ENCODE measurements at regions not wholly inside any gene's neighbourhood (a gene's known extent, or its start where the extent isn't known, plus 50 kb on each side); places are given as distances from the start of the nearest gene placed in this dataset.

DNA sequence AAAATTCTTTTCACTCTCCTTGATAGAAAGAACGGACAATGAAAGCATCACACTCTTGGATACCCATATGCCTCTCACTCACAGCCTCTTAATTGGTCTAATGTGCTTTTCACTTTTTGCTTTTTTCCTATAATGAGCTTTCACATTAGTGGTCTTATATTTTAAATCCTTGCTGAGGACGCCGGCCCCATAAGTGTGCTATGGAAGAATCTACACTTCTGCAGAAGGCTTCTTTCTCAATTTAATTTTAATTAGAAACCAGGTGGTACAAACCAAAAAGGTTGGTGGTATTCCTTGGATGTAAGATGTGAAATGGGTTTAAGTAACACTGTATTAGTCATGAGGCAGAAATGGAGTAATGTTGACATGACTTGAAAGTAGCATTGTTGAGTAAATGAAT lies 190.6 kb upstream of the NFIA start:
- Histone ChIP-seq H2BK15ac (ENCODE audit: low read length) (no peak overlapping the region), H2AFZ (ENCODE audit: low read length) (no peak overlapping the region), H3K18ac (ENCODE audit: extremely low read depth, low read length) (no peak overlapping the region), H2BK120ac (replicated peaks; ENCODE audit: low read depth, low read length) (no peak overlapping the region), H3K9me3 (ENCODE audit: insufficient read depth in 2 of 2, low read depth in 1 of 2, low read length in 1 of 2) (no peaks in the 10 kb centered on the region), H4K20me1 (replicated peaks in 1 of 2; ENCODE audit: control insufficient read depth in 1 of 2, insufficient read depth in 2 of 2, low read length in 2 of 2) (no peaks in the 10 kb centered on the region), H3K23ac (ENCODE audit: insufficient read length) (no peak overlapping the region), H3K4me2 (ENCODE audit: insufficient read depth in 1 of 2, low read depth in 2 of 2, low read length in 2 of 2) (no peak overlapping the region), H3K36me3 (ENCODE audit: control insufficient read depth in 2 of 4, insufficient read depth in 4 of 4, low read length in 3 of 4) (no peaks in the 10 kb centered on the region), H3K14ac (ENCODE audit: insufficient read length) (no peak overlapping the region), H2BK5ac (ENCODE audit: low read depth, low read length) (no peak overlapping the region), H3K23me2 (ENCODE audit: low read depth, low read length) (no peaks in the 10 kb centered on the region), H3K9ac (replicated peaks in 1 of 4; ENCODE audit: extremely low read depth in 1 of 4, low read depth in 3 of 4, low read length in 3 of 4) (no peak overlapping the region), H3K79me1 (ENCODE audit: low read depth, low read length) (no peaks in the 10 kb centered on the region), H3K4me1 (replicated peaks in 1 of 4; ENCODE audit: control insufficient read depth in 3 of 4, insufficient read depth in 4 of 4, low read length in 3 of 4) (peaks cover 2 to 19% (median 12%) of the 10 kb centered on the region in 4 experiments), H3K27ac (ENCODE audit: low read depth, low read length) (no peak overlapping the region), H2BK12ac (ENCODE audit: low read depth, low read length) (no peak overlapping the region), H3K56ac (replicated peaks; ENCODE audit: insufficient read length, low read depth, low read length) (no peak overlapping the region), H2BK20ac (ENCODE audit: low read length) (no peak overlapping the region), H4K91ac (replicated peaks; ENCODE audit: insufficient read length, low read length) (no peak overlapping the region), H2AK5ac (ENCODE audit: low read depth, low read length) (no peak overlapping the region), H4K5ac (ENCODE audit: insufficient read length, low read depth, low read length) (no peak overlapping the region), H3K79me2 (ENCODE audit: control insufficient read depth in 1 of 2, insufficient read depth in 2 of 2, low read length in 2 of 2) (no peaks in the 10 kb centered on the region), H4K8ac (ENCODE audit: extremely low read depth, insufficient read depth, low read length) (no peak overlapping the region), H3K4me3 (ENCODE audit: extremely low read depth in 1 of 4, insufficient read depth in 2 of 4, low read depth in 3 of 4, low read length in 4 of 4) (no peak overlapping the region), H3K4ac (replicated peaks; ENCODE audit: insufficient read length, low read depth, low read length) (no peak overlapping the region), H3K27me3 (replicated peaks in 1 of 4; ENCODE audit: control insufficient read depth in 3 of 4, extremely low read depth in 1 of 4, insufficient read depth in 3 of 4, low read length in 3 of 4) (no peaks in the 10 kb centered on the region)
- POLR2A ChIA-PET (ENCODE audit: partially characterized antibody), result no interaction called here
- FAIRE-seq (no peak), DNase-seq (ENCODE audit: low read depth in 1 of 2, low spot score in 2 of 2) (no peak)
- 87% methylated on average over 3 of the region's 3 CpGs; no CpG with 5 or more reads in 1 of the 2 experiments for WGBS, 2 experiments (ENCODE audit: extremely low coverage in 1 of 2, insufficient coverage in 1 of 2, insufficient read length in 1 of 2, insufficient replicate concordance in 2 of 2, low coverage in 1 of 2, low lambda C conversion rate in 2 of 2, missing lambda C conversion rate in 1 of 2)
- CTCF ChIA-PET (ENCODE audit: partially characterized antibody), result interaction anchor here (1.0 to 1.3 kb wide), 2 partner anchors 15 to 151 kb away, joined by 3 read pairs; no protein-coding TSS in a partner anchor
- TF ChIP-seq BCL11A (IDR thresholded peaks at IDR 0.05; ENCODE audit: low read depth in 2 of 2, low read length in 2 of 2) (no peak), CHD2 (IDR thresholded peaks at IDR 0.05; ENCODE audit: low read length) (no peak), KDM4A (IDR thresholded peaks at IDR 0.05; ENCODE audit: low read depth, low read length, severe bottlenecking) (no peak), TCF12 (IDR thresholded peaks at IDR 0.05; ENCODE audit: low read depth, low read length) (no peak), SUZ12 (IDR thresholded peaks at IDR 0.05; ENCODE audit: low read length) (no peak), MAFK (IDR thresholded peaks at IDR 0.05; ENCODE audit: low read depth, low read length) (no peak), GTF2F1 (IDR thresholded peaks at IDR 0.05; ENCODE audit: borderline replicate concordance, low read depth, low read length) (no peak), HDAC2 (IDR thresholded peaks at IDR 0.05; ENCODE audit: borderline replicate concordance in 1 of 2, low read depth in 2 of 2, low read length in 2 of 2) (no peak), KDM1A (IDR thresholded peaks at IDR 0.05; ENCODE audit: borderline replicate concordance, low read length) (no peak), SP4 (IDR thresholded peaks at IDR 0.05; ENCODE audit: low read length) (no peak), SP1 (IDR thresholded peaks at IDR 0.05; ENCODE audit: low read depth, low read length) (no peak), GABPA (IDR thresholded peaks at IDR 0.05; ENCODE audit: borderline replicate concordance, insufficient read depth, low read length) (no peak), POU5F1 (IDR thresholded peaks at IDR 0.05; ENCODE audit: low read depth, low read length) (no peak)
- TF ChIP-seq, protein P1, sequence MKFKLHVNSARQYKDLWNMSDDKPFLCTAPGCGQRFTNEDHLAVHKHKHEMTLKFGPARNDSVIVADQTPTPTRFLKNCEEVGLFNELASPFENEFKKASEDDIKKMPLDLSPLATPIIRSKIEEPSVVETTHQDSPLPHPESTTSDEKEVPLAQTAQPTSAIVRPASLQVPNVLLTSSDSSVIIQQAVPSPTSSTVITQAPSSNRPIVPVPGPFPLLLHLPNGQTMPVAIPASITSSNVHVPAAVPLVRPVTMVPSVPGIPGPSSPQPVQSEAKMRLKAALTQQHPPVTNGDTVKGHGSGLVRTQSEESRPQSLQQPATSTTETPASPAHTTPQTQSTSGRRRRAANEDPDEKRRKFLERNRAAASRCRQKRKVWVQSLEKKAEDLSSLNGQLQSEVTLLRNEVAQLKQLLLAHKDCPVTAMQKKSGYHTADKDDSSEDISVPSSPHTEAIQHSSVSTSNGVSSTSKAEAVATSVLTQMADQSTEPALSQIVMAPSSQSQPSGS (IDR thresholded peaks at IDR 0.05; ENCODE audit: low read length), result no peak
